Endodermal cell (in vitro differentiated cells): ENCODE measurements at regions not wholly inside any gene's neighbourhood (a gene's known extent, or its start where the extent isn't known, plus 50 kb on each side); places are given as distances from the start of the nearest gene placed in this dataset.

Source experiments
- DNase-seq: peaks from one replicate; pipeline ENCODE4 v3.0.0-alpha.2; 2017
- H3K27ac ChIP-seq: 2 replicates; pipeline ENCODE4 v1.5.1; 2013; ENCODE audit warnings: mild to moderate bottlenecking, low read depth, low read length, moderate library complexity
- H3K27me3 ChIP-seq: 2 replicates; pipeline ENCODE4 v1.6.1; 2013; ENCODE audit warnings: mild to moderate bottlenecking, low read length, moderate library complexity; ENCODE audit not compliant: insufficient read depth, control insufficient read depth, poor library complexity, severe bottlenecking
- H3K36me3 ChIP-seq: 2 replicates; pipeline ENCODE4 v1.7.0; 2013; ENCODE audit warnings: mild to moderate bottlenecking, low read length, moderate library complexity; ENCODE audit not compliant: control insufficient read depth, insufficient read depth
- H3K4me1 ChIP-seq: one replicate; pipeline ENCODE4 v1.7.0; 2013; ENCODE audit warnings: low read length; ENCODE audit not compliant: control insufficient read depth, insufficient read depth
- H3K4me3 ChIP-seq: 2 replicates; pipeline ENCODE4 v1.5.1; 2013; ENCODE audit warnings: mild to moderate bottlenecking, low read length, moderate library complexity
- H3K9ac ChIP-seq: 2 replicates; pipeline ENCODE4 v1.6.1; 2013; ENCODE audit warnings: mild to moderate bottlenecking, low read length, moderate library complexity; ENCODE audit not compliant: poor library complexity, severe bottlenecking; ENCODE audit errors: extremely low read depth
- H3K9me3 ChIP-seq: 2 replicates; pipeline ENCODE4 v1.6.1; 2013; ENCODE audit warnings: mild to moderate bottlenecking, low read length, moderate library complexity; ENCODE audit not compliant: control insufficient read depth
- H3K27ac Mint-ChIP-seq: 2 replicates; pipeline ENCODE4 v1.8.0; 2020; ENCODE audit warnings: mixed read lengths
- H3K27me3 Mint-ChIP-seq: 2 replicates; pipeline ENCODE4 v1.8.0; 2021; ENCODE audit warnings: mild to moderate bottlenecking, mixed read lengths; ENCODE audit not compliant: insufficient read depth
- H3K36me3 Mint-ChIP-seq: 2 replicates; pipeline ENCODE4 v1.8.0; 2020; ENCODE audit warnings: low read depth, mixed read lengths
- H3K4me1 Mint-ChIP-seq: 2 replicates; pipeline ENCODE4 v1.8.0; 2020; ENCODE audit warnings: mixed read lengths
- H3K4me3 Mint-ChIP-seq: 2 replicates; pipeline ENCODE4 v1.8.0; 2020; ENCODE audit warnings: mild to moderate bottlenecking, moderate library complexity, mixed read lengths
- H3K9me3 Mint-ChIP-seq: 2 replicates; pipeline ENCODE4 v1.8.0; 2020; ENCODE audit warnings: mild to moderate bottlenecking, mixed read lengths
- CTCF ChIP-seq: fragments of 200-600 bp; sonication (generic); conservative IDR thresholded peaks from 2 replicates; pipeline ENCODE4 v1.5.0; 2021; ENCODE audit warnings: antibody characterized with exemption, mild to moderate bottlenecking
- WGBS, 2 experiments: methylation state at CpG; one replicate each; pipeline versions ENCODE4 v1.1.5 to v1.1.7; 2013; ENCODE audit warnings: missing lambda C conversion rate in 2 of 2, mixed read lengths in 1 of 2; ENCODE audit not compliant: insufficient coverage in 1 of 2, insufficient read length in 1 of 2; 5-methylcytosine and 5-hydroxymethylcytosine counted together

- H3K27ac ChIP-seq = no peak overlapping the region
- H3K4me1 ChIP-seq = peaks cover 8% of the 10 kb centered on the region
- Mint-ChIP-seq H3K4me1 (peaks cover 10% of the 10 kb centered on the region), H3K27ac (peak overlapping the region; percentile 35), H3K9me3 (no peaks in the 10 kb centered on the region), H3K4me3 (no peak overlapping the region), H3K36me3 (no peaks in the 10 kb centered on the region), H3K27me3 (no peaks in the 10 kb centered on the region)
- H3K36me3 ChIP-seq = no peaks in the 10 kb centered on the region
- peak; percentile 72 for DNase-seq
- peaks cover 26% of the 10 kb centered on the region for H3K9me3 ChIP-seq
- no peaks in the 10 kb centered on the region for H3K27me3 ChIP-seq
- WGBS, 2 experiments = 67 to 100% methylated on average over 1 to 6 of the region's 6 CpGs
- no peak overlapping the region for H3K4me3 ChIP-seq
- no peak overlapping the region for H3K9ac ChIP-seq
- no peak for TF ChIP-seq CTCF
Observed at GRCh38 chr10:111984057-111984456, 199.5 kb downstream of the GPAM start.

GRCh38 chr10:111986079-111986478 is 197.5 kb downstream of the GPAM start:
- peaks cover 12% of the 10 kb centered on the region for H3K4me1 Mint-ChIP-seq
- Histone ChIP-seq H3K36me3 (no peaks in the 10 kb centered on the region), H3K9ac (no peak overlapping the region), H3K27ac (no peak overlapping the region), H3K4me3 (no peak overlapping the region), H3K4me1 (peaks cover 8% of the 10 kb centered on the region), H3K9me3 (peaks cover 14% of the 10 kb centered on the region), H3K27me3 (no peaks in the 10 kb centered on the region)
- no peak for TF ChIP-seq CTCF
- DNase-seq = no peak
- no peak overlapping the region for H3K4me3 Mint-ChIP-seq
- peaks cover 2% of the 10 kb centered on the region for H3K9me3 Mint-ChIP-seq
- H3K27me3 Mint-ChIP-seq = no peaks in the 10 kb centered on the region
- H3K36me3 Mint-ChIP-seq = no peaks in the 10 kb centered on the region
- no peak overlapping the region for H3K27ac Mint-ChIP-seq

DNA sequence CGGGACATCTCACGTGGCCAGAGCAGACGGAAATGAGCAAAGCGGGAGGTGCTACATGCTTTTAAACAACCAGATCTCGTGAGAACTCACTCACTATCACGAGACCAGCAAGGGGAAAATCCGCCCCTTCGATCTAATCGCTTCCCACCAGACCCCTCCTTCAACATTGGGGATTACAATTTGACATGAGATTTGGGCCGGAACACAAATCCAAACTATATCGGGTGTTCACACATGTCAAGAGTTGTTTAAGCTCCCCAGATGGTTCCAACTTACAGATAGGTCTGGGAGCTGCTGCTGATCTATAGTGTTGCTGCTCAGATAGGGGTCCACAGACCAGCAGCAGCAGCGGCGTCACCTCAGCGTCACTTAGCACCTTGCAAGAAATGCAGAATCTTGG is 194.9 kb downstream of the GPAM start:
- H3K4me3 ChIP-seq = no peak overlapping the region
- 94 to 96% methylated on average over 13 to 14 of the region's 14 CpGs for whole genome bisulfite sequencing, 2 experiments
- TF ChIP-seq CTCF = no peak
- DNase-seq = no peak
- H3K9ac ChIP-seq = no peak overlapping the region
- H3K9me3 ChIP-seq = peaks cover 21% of the 10 kb centered on the region
- Mint-ChIP-seq H3K9me3 (peaks cover 7% of the 10 kb centered on the region), H3K4me1 (peaks cover 25% of the 10 kb centered on the region), H3K36me3 (no peaks in the 10 kb centered on the region), H3K4me3 (no peak overlapping the region), H3K27ac (no peak overlapping the region), H3K27me3 (no peaks in the 10 kb centered on the region)
- no peaks in the 10 kb centered on the region for H3K27me3 ChIP-seq
- peaks cover 8% of the 10 kb centered on the region for H3K4me1 ChIP-seq
- no peaks in the 10 kb centered on the region for H3K36me3 ChIP-seq
- H3K27ac ChIP-seq = no peak overlapping the region
